Stimulated activated CD8-positive, alpha-beta memory T cell treated with anti-CD3 and anti-CD28 coated beads, Interleukin-12 subunit alpha, Interleukin-12 subunit beta, amount 100 ng/mL, for 1 hour (primary cell): ENCODE measurements at regions not wholly inside any gene's neighbourhood (a gene's known extent, or its start where the extent isn't known, plus 50 kb on each side); places are given as distances from the start of the nearest gene placed in this dataset.

ENCODE experiments used
- DNase-seq: peaks from one replicate; pipeline ENCODE4 v3.0.0-alpha.2; 2020; ENCODE audit warnings: low read depth

DNA sequence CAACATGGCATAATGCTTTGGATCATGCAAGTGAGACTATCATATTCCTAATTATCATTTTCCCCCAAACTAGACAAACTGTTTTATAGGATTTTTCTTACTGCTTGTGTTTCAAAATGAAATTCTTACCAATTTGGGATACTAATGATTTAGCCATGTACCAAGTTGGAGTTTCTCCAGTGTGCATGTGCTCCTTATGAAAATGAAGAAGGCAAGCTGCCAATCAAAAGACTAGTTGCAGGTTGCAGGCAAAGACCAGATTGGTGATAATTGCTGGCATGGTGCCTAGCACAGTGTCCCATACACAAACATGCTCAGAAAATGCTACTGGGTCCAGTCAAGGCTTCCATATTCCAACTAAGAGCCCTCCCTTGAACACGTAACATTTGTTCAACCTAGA, 771.8 kb upstream of the FANCL start:
- no peak for DNase-seq

DNA sequence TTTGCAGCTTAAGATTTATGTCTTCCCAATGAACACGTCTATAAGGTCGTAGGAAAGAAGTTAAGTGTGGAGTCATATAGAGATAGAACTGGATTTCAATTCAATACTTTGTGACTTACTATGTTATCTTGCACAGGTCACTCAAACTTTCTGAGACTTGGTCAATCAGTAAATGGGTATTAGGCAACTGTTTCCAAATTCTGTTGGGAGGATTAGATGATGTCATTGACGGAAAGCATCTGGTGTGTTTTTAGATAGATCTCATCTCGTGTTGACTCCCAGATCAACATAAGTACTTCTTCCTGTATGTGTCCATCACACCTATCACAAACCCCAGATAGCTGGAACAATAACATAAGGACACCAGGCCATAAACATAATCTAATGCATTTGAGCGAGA, 771.1 kb upstream of the FANCL start:
- DNase-seq = no peak

DNA sequence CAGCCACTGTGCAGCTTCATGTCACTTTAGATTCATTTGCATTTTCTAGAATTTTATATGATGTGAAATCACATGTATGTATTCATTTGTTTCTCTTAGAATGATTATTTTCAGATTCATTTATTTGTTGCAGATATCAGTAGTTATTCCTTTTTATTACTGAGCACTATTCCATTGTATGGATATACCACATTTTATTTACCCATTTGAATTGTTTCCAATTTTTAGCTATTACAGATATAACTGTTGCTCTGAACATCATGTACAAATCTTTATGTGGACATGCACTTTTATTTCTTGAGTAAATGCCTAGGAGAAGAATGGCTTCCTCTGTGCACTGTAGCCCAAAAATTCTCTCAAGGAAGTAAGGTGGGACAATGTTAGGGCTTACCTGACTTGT, 767.8 kb upstream of the FANCL start:
- no peak for DNase-seq

DNA sequence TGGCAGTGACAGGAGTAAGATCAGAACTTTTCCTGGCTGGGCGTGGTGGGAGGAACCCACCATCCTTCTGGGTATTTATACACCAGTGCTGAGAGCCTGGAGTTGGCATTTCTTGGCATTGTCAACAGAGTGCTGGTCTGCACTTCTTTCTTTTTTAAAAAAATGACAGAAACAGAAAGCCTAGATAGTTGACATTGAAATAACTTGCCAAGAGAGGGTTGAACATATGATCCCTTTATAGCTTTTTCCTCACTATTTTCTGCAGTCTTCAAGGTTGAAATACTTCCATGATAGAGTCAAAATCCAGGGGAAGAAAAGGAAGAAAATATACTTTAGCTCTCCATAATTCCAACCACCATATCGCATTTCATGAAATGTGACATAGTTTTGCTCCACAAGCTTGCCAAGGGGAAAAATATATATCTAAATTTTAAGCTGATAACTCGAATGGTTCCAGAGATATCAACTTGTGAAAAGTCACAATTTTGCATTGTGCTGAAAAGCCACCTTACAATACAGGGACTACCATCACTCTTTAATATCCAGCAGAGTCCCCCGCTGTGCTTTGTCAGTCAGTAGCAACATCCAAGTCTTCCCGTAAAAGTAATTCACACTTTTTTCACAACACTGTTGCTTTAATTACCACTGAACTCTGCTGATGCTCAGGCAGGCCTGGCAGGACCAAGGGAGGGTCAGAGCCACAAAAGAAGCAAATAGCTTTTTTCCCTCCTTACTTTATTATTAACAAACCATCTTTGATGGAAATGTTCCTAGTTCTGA, 764.9 kb upstream of the FANCL start:
- DNase-seq = no peak

DNA sequence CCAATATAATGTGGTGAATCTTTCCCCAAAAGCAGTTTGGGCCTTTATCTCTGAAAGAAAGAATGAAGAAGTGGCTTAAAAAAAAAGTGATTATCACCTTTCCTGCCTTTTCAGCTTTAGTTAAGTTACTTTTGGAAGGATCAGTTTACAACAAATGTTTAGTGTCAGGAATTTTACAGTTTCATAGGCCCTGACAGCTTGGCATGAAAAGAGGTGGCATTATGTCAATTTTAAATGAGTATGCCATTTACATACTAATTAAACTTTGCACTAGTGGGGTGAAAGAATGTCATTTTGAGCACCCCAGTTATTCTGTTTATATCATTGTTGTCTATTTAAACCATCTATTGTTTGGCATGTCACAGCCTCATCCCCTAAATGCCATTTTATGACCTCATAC, 763.5 kb upstream of the FANCL start:
- no peak for DNase-seq

DNA sequence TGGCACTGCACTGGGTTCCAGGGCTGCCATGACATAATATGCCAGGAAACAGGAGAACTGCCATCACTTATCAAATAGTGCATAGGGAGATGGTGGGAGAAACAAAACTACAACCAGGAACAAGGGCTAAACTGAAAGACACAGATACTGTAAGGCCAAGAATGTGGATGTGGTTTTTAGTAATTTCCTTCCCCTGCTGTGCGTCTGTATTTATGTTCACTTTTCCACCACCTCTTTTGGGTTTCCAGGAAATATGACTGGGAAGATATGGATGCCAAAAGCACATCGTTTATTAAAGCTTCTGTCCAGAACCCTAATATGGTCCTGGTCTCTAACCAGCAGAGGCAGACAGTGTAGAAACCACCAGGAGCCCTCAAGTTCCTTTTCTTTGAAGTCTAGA, 759.7 kb upstream of the FANCL start:
- DNase-seq = no peak

DNA sequence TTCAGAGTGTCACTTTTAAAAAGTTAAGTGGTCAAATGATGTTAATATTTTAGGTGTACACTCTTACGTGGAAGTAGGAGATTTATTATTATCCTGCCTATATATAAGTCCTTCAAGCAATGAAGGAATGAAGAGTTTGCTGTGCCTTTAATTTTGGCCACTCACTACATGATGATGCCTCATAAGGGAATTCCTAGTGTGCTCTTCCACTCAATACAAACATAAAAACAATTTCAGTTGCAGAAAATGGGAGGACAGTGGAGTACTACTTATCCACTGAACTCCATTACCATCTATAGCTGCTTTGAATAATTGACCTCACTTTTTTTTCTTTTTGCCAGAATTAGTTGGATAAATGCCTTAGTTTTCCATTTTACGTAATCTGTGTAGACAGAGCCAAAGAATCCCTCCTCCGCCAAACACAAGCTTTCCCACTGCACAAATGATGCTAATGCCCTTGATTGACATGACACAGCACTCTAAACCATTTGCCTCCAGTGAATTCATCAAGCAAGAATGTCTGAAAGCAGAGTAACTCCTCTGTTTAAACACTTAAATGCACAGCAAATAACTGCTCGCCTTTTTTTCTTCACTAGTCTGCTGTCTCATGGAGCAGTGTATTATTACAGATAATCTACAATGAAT, 751.1 kb upstream of the FANCL start:
- no peak for DNase-seq

DNA sequence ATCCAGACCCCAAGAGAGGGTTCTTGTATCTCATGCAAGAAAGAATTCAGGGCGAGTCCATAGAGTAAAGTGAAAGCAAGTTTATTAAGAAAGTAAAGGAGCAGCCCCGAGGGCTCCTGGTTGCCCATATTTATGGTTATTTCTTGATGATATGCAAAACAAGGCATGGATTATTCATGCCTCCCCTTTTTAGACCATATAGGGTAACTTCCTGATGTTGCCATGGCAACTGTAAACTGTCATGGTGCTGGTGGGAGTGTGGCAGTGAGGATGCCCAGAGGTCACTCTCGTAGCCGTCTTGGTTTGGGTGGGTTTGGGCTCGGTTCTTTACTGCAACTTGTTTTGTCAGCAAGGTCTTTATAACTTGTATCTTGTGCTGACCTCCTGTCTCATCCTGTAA, 750.2 kb upstream of the FANCL start:
- no peak for DNase-seq

DNA sequence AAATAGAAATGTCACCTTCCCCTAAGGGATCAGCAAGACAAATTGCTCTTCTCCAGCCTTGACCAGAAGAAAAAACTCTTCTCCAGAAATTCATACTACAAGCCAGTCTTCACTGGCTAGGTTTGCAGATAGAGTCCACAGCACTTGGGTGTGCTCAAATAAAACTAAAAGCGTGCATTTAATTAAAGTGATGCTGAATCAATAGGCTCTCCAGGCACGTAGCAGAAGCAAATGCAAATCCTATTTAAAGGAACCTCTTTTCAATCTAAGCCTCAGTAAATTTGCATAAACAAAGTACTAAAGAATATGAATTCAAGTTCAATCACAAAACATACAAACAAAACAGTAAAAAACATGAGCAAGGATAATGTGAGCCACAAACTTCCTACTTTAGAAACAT, 744.4 kb upstream of the FANCL start:
- DNase-seq = no peak

DNA sequence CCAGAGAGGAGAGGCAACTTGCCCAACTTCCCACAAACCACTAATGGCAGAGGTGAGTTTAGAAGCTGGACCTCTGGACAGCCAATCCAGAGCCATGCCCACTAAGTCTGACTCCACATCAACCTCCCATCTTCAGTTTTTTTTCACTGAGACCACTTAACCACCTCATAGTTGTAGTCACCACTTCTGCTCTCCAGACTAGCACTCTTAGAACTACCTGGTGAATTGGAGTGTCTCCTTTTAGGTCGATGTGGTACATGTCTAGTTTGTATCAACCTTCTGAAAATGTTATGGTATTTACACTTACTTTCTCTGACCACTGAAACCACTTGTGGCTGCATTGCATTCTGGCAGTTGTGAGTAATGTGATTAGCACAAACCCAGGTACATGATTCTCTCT, 743.6 kb upstream of the FANCL start:
- DNase-seq = no peak

DNA sequence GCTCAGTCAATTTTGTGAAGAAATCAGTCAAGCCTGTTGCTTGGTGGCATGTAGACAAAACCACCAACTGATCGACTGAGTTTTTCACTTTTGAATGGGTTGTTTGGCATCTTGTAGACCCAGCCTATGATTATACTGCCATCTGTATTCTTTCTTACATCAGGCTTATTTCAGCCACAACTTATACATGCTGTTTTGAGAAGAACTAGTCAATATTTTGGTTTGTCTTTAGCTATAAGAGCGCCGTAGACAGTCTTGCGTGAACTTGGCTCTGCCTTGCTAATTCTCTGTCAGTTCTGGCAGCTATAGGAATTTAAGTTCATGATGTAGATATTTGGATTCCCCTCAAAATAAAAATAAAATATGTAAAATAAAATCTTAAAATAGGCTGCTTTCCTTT, 742.0 kb upstream of the FANCL start:
- no peak for DNase-seq

DNA sequence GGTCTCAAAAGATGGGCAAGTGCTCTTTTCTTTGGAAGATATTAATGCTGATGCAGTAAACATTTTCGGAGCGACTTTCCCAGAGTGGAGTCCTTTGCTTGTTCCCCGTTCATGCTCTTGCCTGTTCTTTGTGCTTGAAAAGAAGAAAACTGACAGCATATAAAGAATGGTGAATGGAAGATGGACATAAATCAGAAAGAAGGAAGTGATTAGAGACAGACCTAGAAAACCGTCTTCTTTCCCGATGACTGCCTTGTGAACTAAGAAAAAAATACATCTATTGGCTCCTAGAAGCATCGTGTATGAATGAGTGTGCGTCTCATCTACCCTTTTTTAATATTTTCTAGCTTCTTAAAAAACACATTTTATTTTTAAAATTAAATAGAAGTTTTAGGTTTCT, 740.1 kb upstream of the FANCL start:
- DNase-seq = no peak

DNA sequence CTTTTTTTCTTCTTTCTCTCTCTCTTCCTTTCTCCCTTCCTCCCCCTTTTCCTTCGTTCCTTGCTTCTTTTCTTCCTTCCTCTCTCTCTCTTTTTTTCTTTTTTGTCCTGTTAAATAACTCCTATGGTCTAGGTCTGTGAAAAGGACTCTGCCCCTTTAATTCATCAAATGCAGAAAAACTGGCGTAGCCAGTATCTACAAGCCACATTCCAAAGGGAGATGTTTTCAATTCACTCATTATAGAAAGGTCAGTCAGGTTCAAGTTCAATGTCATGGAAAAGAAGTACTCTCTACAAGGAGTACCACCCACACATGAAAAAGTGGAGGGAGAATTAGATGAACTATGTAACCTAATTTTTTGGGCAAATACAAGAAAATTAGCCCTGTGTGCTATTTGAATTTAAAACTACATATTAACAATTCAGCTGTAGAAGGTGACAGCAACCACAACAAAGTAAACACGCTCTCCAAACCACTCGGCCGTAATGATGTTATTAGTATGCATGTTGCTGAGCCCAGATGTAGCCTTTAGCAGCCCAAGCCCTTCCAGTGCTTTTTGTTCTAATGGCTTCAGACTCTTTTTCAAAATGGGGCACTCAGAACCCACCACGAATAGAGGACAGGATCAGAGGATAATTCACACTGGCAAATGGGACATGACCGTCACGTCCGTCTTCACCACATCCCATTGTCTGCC, 735.4 kb upstream of the FANCL start:
- DNase-seq = no peak

DNA sequence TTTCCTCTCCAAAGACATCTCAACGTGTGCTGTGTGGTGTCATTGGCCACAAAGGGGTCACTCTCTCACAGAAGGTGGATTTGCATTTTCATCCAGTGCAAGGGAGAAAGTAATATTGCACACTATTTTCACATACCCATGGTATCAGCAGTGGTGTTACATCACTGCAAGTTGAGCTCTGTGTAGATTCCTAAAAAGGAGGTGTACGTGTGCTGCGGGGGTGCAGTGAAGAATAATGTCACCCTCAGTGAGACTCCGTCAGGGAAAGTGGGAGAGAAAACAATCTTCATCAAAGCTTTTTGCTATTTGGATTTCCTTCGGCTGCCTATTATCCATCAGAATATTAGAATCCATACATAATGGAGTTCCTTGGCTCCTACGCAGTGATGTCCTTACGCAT, 733.8 kb upstream of the FANCL start:
- no peak for DNase-seq

DNA sequence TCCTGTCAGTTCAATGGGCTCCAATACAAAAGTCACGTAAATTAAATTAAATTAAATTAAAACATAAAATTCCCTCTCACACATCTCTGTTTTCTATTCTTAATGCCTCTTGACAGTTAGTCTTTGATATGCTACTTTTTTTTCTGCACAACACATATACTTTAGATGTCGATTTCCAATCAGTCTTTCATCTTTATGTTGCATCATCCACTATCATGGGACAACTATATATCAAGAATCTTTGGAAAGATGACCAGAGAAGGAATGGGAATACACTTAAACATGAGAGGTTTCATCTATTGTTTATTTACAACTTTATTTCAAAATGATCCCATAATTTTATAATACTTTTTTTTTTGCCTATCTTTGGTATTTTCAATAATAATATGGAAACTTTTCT, 733.3 kb upstream of the FANCL start:
- no peak for DNase-seq

DNA sequence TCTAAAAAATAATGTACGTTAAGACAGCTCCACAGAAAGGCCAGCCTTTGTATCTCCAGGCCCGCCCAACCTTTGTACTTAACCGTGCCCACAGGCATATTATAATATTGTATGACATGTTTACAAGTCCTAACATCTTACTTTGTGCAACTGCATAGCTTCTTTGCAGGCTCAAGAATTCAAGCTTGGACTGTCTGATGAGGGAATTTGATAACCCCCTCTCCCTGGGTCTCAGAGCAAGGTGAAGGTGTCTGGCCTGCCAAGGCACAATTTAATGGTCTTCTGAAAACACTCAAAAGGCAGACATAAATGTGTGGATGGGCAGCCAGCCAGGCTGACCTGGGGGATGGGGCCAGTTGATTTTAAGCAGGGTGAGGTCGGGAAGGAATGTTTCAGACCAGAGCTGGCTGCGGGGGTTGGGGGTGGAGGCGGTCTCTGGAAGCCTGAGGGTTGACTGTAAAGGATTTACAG, 732.7 kb upstream of the FANCL start:
- DNase-seq = no peak

DNA sequence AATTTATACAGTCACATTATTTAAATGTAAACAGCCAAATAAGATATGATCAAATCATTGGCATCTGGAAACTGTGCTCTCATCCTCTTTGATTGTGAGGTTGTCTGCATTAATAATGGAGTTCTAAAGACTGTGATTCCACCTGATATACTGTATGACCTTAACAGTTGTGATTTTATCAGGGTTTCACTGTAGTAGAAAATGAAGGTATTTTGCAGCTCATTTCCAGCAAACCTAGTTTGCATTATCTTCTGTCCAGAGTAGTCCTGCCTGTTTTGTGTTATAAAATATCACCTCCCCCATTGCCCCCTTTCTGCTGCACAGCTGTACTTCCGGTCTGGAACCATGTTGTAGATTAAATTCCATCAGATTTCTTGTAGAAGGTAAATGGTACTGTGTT, 731.6 kb upstream of the FANCL start:
- DNase-seq = no peak

DNA sequence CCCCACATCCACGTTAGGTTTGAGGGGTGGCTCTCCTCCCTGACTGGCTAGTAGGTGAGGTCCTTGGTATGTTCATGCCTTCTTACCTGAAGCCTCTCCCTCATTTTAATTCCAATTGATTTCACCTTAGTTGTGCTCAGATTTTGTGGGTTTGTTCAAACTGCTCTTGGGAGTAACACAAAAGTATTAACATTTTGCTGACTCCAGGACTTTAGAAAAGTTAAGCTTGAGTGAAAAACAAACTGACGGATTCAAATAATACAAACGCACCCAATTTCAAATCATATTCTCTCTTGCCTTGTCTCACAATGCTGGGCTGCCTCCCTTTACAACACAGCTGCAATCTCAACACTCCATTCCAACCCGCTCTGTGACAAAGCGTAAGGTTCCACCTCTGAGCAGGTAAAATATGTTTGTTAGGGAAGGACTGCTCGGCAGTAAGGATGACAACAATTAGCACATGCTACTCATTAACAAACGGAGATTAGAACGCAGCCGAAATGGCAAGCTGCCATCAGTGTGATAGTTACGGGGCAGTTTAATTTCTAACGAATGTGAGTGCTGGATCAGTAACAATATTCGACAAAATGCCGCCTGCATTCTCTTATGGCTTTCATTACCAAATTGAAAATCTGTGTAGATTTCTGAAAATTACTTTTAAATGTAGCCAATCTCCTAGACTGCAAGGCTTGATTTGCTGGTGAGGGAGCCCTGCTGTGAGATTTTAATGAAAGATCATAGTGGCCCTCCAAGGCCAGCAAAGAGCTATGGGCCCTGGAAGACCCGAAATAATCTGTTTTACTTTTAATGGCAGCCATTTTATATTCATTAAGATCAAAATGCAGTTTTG, 730.6 kb upstream of the FANCL start:
- DNase-seq = no peak

DNA sequence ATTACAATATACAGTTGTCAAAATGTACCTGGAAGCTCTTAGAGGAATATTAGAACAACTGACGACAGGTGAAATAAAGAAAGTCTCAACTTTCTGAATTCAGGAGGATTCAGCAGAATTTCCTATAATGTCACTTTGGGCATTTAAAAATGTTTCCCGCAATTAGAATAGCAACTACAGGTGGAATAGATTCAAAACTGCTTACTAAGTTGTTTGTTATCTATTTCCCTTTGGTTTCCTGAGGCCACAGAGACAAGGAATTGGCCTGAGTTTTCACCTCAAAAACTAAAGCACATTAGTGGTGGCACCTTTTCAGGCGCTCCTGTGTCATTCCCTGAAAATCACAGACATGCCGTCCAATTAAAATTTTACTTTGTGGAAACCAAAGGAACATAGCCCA, 729.2 kb upstream of the FANCL start:
- no peak for DNase-seq

DNA sequence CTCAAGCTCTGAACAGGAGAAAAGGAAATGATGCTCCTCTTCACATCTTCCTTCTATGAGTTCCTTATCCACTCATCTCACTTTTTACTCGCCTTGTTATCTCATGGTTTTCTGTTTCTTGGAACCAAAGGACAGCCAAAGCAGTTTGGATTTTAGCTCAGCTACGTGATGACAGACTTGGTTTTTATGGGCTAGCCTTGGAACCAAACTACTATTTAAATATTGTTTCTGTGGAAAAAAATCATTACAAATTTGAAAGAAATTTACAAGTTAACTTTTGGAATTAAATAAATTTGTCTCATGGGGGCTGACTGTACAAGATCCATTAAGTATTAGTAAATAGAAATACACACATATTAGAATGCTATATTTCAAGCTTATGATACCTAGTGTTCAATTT, 727.8 kb upstream of the FANCL start:
- DNase-seq = no peak

DNA sequence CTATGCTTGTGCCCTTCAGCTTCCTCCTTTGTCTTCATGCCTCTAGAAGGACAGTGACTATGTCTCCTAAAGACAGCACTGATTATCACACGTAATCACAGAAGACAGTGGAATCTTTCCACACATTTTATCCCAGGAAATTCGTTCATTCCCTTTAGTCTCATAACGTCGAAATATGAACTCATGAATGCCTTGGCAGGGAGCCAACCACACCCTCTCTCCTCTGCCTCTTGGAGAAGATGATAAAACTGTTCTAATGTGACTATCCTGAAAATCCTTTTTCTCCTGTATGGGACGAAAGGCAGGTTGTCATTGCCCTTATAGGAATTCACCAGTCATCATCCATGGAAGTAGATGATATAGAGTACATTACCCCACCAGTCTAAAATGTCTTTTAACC, 726.6 kb upstream of the FANCL start:
- DNase-seq = no peak

DNA sequence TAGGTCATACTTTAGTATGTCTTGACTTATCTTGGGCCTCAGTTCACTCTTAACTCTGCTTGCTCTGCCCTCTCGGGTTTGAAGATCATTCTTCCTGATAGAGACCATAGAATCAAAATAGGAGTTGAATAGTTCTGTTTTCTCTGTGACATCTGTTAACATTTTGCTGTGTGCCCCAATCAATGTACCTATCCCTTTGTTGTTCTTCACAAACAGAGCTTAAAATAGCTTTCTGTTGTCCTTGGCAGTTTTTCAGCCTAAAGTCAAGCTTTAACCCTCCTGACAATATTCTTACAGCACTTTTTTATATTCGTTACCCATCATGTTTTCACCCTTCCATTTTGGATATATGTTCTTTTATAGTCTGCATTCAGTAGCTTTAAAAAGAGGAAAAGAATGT, 724.5 kb upstream of the FANCL start:
- DNase-seq = no peak
